ENCODE measurements at regions not wholly inside any gene's neighbourhood (a gene's known extent, or its start where the extent isn't known, plus 50 kb on each side); places are given as distances from the start of the nearest gene placed in this dataset.

- DNase-seq, result no peak
- Histone ChIP-seq H3K36me3 (replicated peaks) (no peaks in the 10 kb centered on the region), H3K27me3 (replicated peaks) (no peaks in the 10 kb centered on the region), H3K27ac (no peak overlapping the region), H3K4me3 (ENCODE audit: low read depth, low read length) (no peak overlapping the region)
- TF ChIP-seq CTCF (IDR thresholded peaks at IDR 0.05; ENCODE audit: low read depth, low read length, missing control alignments), result no peak
- in situ Hi-C loops (cut with HindIII; ENCODE audit: low pct_ligation_motif_present, low sequenced_read_pairs), result no loop called here
Measured at GRCh38 chr6:166855416-166855815, 100.9 kb downstream of the RNASET2 start.

GRCh38 chr6:166853371-166854325 is 102.7 kb downstream of the RNASET2 start:
- Histone ChIP-seq H3K36me3 (replicated peaks) (no peaks in the 10 kb centered on the region), H3K27me3 (replicated peaks) (no peaks in the 10 kb centered on the region), H3K4me3 (ENCODE audit: low read depth, low read length) (no peak overlapping the region), H3K27ac (no peak overlapping the region)
- DNase-seq, result no peak
- in situ Hi-C loops (cut with HindIII; ENCODE audit: low pct_ligation_motif_present, low sequenced_read_pairs), result no loop called here
- TF ChIP-seq CTCF (IDR thresholded peaks at IDR 0.05; ENCODE audit: low read depth, low read length, missing control alignments), result no peak

GRCh38 chr6:166852451-166852975 is 103.8 kb downstream of the RNASET2 start:
- H3K27me3 ChIP-seq (replicated peaks), result no peaks in the 10 kb centered on the region
- in situ Hi-C loops (cut with HindIII; ENCODE audit: low pct_ligation_motif_present, low sequenced_read_pairs), result no loop called here
- TF ChIP-seq CTCF (IDR thresholded peaks at IDR 0.05; ENCODE audit: low read depth, low read length, missing control alignments), result no peak
- no peak overlapping the region for H3K27ac ChIP-seq
- no peak overlapping the region for H3K4me3 ChIP-seq (ENCODE audit: low read depth, low read length)
- DNase-seq, result no peak
- no peaks in the 10 kb centered on the region for H3K36me3 ChIP-seq (replicated peaks)

- Histone ChIP-seq H3K4me3 (ENCODE audit: low read depth, low read length) (no peak overlapping the region), H3K27ac (no peak overlapping the region), H3K27me3 (replicated peaks) (no peaks in the 10 kb centered on the region), H3K36me3 (replicated peaks) (no peaks in the 10 kb centered on the region)
- no peak for DNase-seq
- TF ChIP-seq CTCF (IDR thresholded peaks at IDR 0.05; ENCODE audit: low read depth, low read length, missing control alignments), result no peak
- in situ Hi-C loops (cut with HindIII; ENCODE audit: low pct_ligation_motif_present, low sequenced_read_pairs), result no loop called here
Measured at GRCh38 chr6:166851911-166852310, 104.4 kb downstream of the RNASET2 start.

- in situ Hi-C loops (cut with HindIII; ENCODE audit: low pct_ligation_motif_present, low sequenced_read_pairs), result no loop called here
- DNase-seq, result no peak
- no peak overlapping the region for H3K27ac ChIP-seq
- H3K4me3 ChIP-seq (ENCODE audit: low read depth, low read length), result no peak overlapping the region
- no peaks in the 10 kb centered on the region for H3K36me3 ChIP-seq (replicated peaks)
- TF ChIP-seq CTCF (IDR thresholded peaks at IDR 0.05; ENCODE audit: low read depth, low read length, missing control alignments), result no peak
- no peaks in the 10 kb centered on the region for H3K27me3 ChIP-seq (replicated peaks)
Measured at GRCh38 chr6:166851426-166851825, 104.9 kb downstream of the RNASET2 start.
